ENCODE measurements at regions not wholly inside any gene's neighbourhood (a gene's known extent, or its start where the extent isn't known, plus 50 kb on each side); places are given as distances from the start of the nearest gene placed in this dataset.

- TF ChIP-seq CTCF (IDR thresholded peaks at IDR 0.05; ENCODE audit: low read depth, low read length) (no peak), EZH2phosphoT487 (IDR thresholded peaks at IDR 0.05; ENCODE audit: low read depth) (no peak)
Measured at GRCh38 chr7:41814888-41815287, 112.0 kb upstream of the INHBA start.
